GM12878 (cell line): ENCODE measurements at regions not wholly inside any gene's neighbourhood (a gene's known extent, or its start where the extent isn't known, plus 50 kb on each side); places are given as distances from the start of the nearest gene placed in this dataset.

Source experiments
- ATAC-seq: fragments of 200-7000 bp; cut with Tn5 transposase; 3 replicates; pipeline ENCODE4 v1.9.1; 2020; ENCODE audit warnings: mild to moderate bottlenecking, moderate library complexity
- BruUV-seq: library from RNA; stranded (reverse); fragments of 400-500 nt; replicated peaks from 2 replicates; lab custom pipeline; 2021; lab: Mats Ljungman, UMichigan
- CTCF ChIA-PET: fragments of 300-600 bp; sonication (Branson Sonifier 250); formaldehyde crosslinking; extraction: SDS; loops from one replicate; lab custom pipeline; 2021; ENCODE audit warnings: inconsistent platforms; lab: Yijun Ruan, JAX
- POLR2A ChIA-PET: fragments of 350-600 bp; formaldehyde crosslinking; extraction: SDS; loops from one replicate; lab custom pipeline; 2021; ENCODE audit warnings: inconsistent platforms; lab: Charles Lee
- RAD21 ChIA-PET: fragments of 300-600 bp; sonication (Branson Sonifier 250); formaldehyde crosslinking; loops from one replicate; lab custom pipeline; 2023; ENCODE audit warnings: antibody characterized with exemption; ENCODE audit not compliant: unreplicated experiment; lab: Charles Lee
- SMC1A ChIA-PET: fragments of 300-600 bp; sonication (Branson Sonifier 250); formaldehyde crosslinking; loops from one replicate; lab custom pipeline; 2023; ENCODE audit not compliant: unreplicated experiment, uncharacterized antibody; lab: Charles Lee
- DNase-seq: peaks from one replicate; pipeline ENCODE4 v3.0.0-alpha.2; 2011; ENCODE audit warnings: low read depth, low spot score
- FAIRE-seq: peaks from 3 replicates; lab custom pipeline; 2011; peaks lifted over from hg19 to GRCh38; lab: Jason Lieb, UNC
- H2AFZ ChIP-seq: 2 replicates; pipeline ENCODE4 v1.6.0; 2011; ENCODE audit warnings: low read depth, low read length, control low read depth; ENCODE audit not compliant: control insufficient read depth
- H3K27ac ChIP-seq: 2 replicates; pipeline ENCODE4 v1.5.1; 2011; ENCODE audit warnings: control low read depth; ENCODE audit not compliant: control insufficient read depth, insufficient read depth
- H3K27me3 ChIP-seq, 2 experiments: replicated peaks in 1 of 2; 2 replicates each; pipeline versions ENCODE4 v1.6.0 to v1.6.1; 2011; ENCODE audit warnings: low read length in 1 of 2; ENCODE audit not compliant: control insufficient read depth in 2 of 2, insufficient read depth in 2 of 2
- H3K36me3 ChIP-seq, 2 experiments: 2 replicates each; pipeline ENCODE4 v1.5.1; 2011; ENCODE audit warnings: low read length in 1 of 2; ENCODE audit not compliant: control insufficient read depth in 2 of 2, insufficient read depth in 2 of 2
- H3K4me1 ChIP-seq: 2 replicates; pipeline ENCODE4 v1.6.1; 2011; ENCODE audit warnings: mild to moderate bottlenecking, low read length, moderate library complexity, mixed read lengths; ENCODE audit not compliant: control insufficient read depth, insufficient read depth
- H3K4me2 ChIP-seq: 2 replicates; pipeline ENCODE4 v1.6.0; 2011; ENCODE audit warnings: control low read depth; ENCODE audit not compliant: control insufficient read depth, insufficient read depth
- H3K4me3 ChIP-seq: fragments of 200-600 bp; sonication (generic); 2 replicates; pipeline ENCODE4 v1.5.1; 2016
- H3K79me2 ChIP-seq: 2 replicates; pipeline ENCODE4 v1.6.0; 2011; ENCODE audit warnings: low read length; ENCODE audit not compliant: control insufficient read depth, insufficient read depth
- H3K9ac ChIP-seq: 2 replicates; pipeline ENCODE4 v1.8.0; 2011; ENCODE audit warnings: low read length, control low read depth, mixed read lengths; ENCODE audit not compliant: control insufficient read depth, insufficient read depth
- H3K9me3 ChIP-seq: replicated peaks from 3 replicates; pipeline ENCODE4 v1.5.1; 2011; ENCODE audit warnings: mild to moderate bottlenecking, low read length; ENCODE audit not compliant: control insufficient read depth, insufficient read depth
- H4K20me1 ChIP-seq: 2 replicates; pipeline ENCODE4 v1.6.0; 2011; ENCODE audit not compliant: control insufficient read depth, insufficient read depth
- BMI1 ChIP-seq: fragments of 450-650 bp; IDR thresholded peaks from 2 replicates; pipeline ENCODE4 v1.6.1; 2016; ENCODE audit warnings: mild to moderate bottlenecking, moderate library complexity, borderline replicate concordance
- FOXM1 ChIP-seq: IDR thresholded peaks from 2 replicates; pipeline ENCODE4 v1.6.1; 2012; ENCODE audit warnings: low read depth, mild to moderate bottlenecking, inconsistent platforms, low read length, moderate library complexity
- IRF4 ChIP-seq: IDR thresholded peaks from 2 replicates; pipeline ENCODE4 v1.6.1; 2011; ENCODE audit warnings: low read depth, low read length
- PKNOX1 ChIP-seq: fragments of 450-650 bp; IDR thresholded peaks from 2 replicates; pipeline ENCODE4 v1.6.1; 2016; ENCODE audit warnings: mild to moderate bottlenecking
- RB1 ChIP-seq: fragments of 450-650 bp; formaldehyde crosslinking; IDR thresholded peaks from 2 replicates; pipeline ENCODE4 v1.6.1; 2017; ENCODE audit warnings: mild to moderate bottlenecking, borderline replicate concordance
- RBBP5 ChIP-seq: fragments of 200-600 bp; sonication (generic); conservative IDR thresholded peaks from 2 replicates; pipeline ENCODE4 v1.6.1; 2016
- SIN3A ChIP-seq: IDR thresholded peaks from 2 replicates; pipeline ENCODE4 v1.6.1; 2012; ENCODE audit warnings: low read depth, low read length, improper control_type of control experiment
- SREBF2 ChIP-seq: IDR thresholded peaks from 2 replicates; pipeline ENCODE4 v1.6.1; 2012; ENCODE audit warnings: mild to moderate bottlenecking, low read length
- SUPT20H ChIP-seq: IDR thresholded peaks from 2 replicates; pipeline ENCODE4 v1.6.1; 2011; ENCODE audit warnings: low read depth, mild to moderate bottlenecking, low read length, moderate library complexity, borderline replicate concordance; ENCODE audit not compliant: control insufficient read depth
- SUZ12 ChIP-seq: fragments of 200-600 bp; sonication (generic); IDR thresholded peaks from one replicate; pipeline ENCODE4 v1.6.1; 2018; ENCODE audit warnings: antibody characterized with exemption, mild to moderate bottlenecking; ENCODE audit not compliant: unreplicated experiment
- TBL1XR1 ChIP-seq: IDR thresholded peaks from 2 replicates; pipeline ENCODE4 v1.6.1; 2012; ENCODE audit warnings: low read depth, low read length, improper control_type of control experiment
- USF2 ChIP-seq: IDR thresholded peaks from 2 replicates; pipeline ENCODE4 v1.6.1; 2011; ENCODE audit warnings: low read depth, low read length, improper control_type of control experiment, borderline replicate concordance
- ZBED1 ChIP-seq: IDR thresholded peaks from 2 replicates; pipeline ENCODE4 v1.6.1; 2016; ENCODE audit warnings: borderline replicate concordance
- ZBTB33 ChIP-seq: fragments of 450-650 bp; IDR thresholded peaks from 2 replicates; pipeline ENCODE4 v1.6.1; 2017; ENCODE audit warnings: mild to moderate bottlenecking
- ZBTB4 ChIP-seq: fragments of 450-650 bp; formaldehyde crosslinking; IDR thresholded peaks from 2 replicates; pipeline ENCODE4 v1.4.0; 2022; ENCODE audit warnings: mild to moderate bottlenecking, moderate library complexity
- ZNF24 ChIP-seq: fragments of 450-650 bp; IDR thresholded peaks from 2 replicates; pipeline ENCODE4 v1.6.1; 2017; ENCODE audit warnings: antibody characterized with exemption, mild to moderate bottlenecking
- ZSCAN29 ChIP-seq: fragments of 450-650 bp; IDR thresholded peaks from 2 replicates; pipeline ENCODE4 v1.6.1; 2017; ENCODE audit warnings: mild to moderate bottlenecking, moderate library complexity
- WGBS: methylation state at CpG from one replicate; pipeline ENCODE4 v1.1.6; 2016; ENCODE audit warnings: low lambda C conversion rate; ENCODE audit not compliant: insufficient replicate concordance, insufficient coverage; ENCODE audit errors: missing lambda C conversion rate; 5-methylcytosine and 5-hydroxymethylcytosine counted together
- in situ Hi-C: fragments of 300-500 bp; cut with MboI; formaldehyde crosslinking; loops from 9 replicates; pipeline ENCODE4 v1.14.3; 2018; ENCODE audit warnings: mixed read lengths
- intact Hi-C: fragments of 100-400 bp; cut with micrococcal nuclease; formaldehyde crosslinking; loops from one replicate; pipeline ENCODE4 v1.14.2; 2022; ENCODE audit not compliant: unreplicated experiment

GRCh38 chr13:106151056-106151699 lies 384.3 kb downstream of the EFNB2 start:
- no peak overlapping the region for H3K4me2 ChIP-seq
- 19% methylated on average over 3 of the region's 3 CpGs for WGBS
- ChIA-PET RAD21 (no interaction called here), POLR2A (no interaction called here), SMC1A (interaction anchor here (1.6 kb wide), 1 partner anchor 8 kb away, joined by 7 read pairs; no protein-coding TSS in a partner anchor), CTCF (interaction anchor here (0.6 kb wide), 1 partner anchor 266 kb away, joined by 3 read pairs; no protein-coding TSS in a partner anchor)
- no peaks in the 10 kb centered on the region for H3K27me3 ChIP-seq
- no peak overlapping the region for H3K9ac ChIP-seq
- no peaks in the 10 kb centered on the region for H3K9me3 ChIP-seq
- no peaks in the 10 kb centered on the region for H3K79me2 ChIP-seq
- no peak for DNase-seq
- no peak overlapping the region for H3K4me3 ChIP-seq
- intact Hi-C loops (no loop called here), in situ Hi-C loops (no loop called here)
- no peak overlapping the region for H3K27ac ChIP-seq
- no peaks in the 10 kb centered on the region for H3K36me3 ChIP-seq
- no peak for FAIRE-seq
- ATAC-seq = no peak
- no peaks in the 10 kb centered on the region for H4K20me1 ChIP-seq
- H3K4me1 ChIP-seq = no peaks in the 10 kb centered on the region
- BruUV-seq = no TSS peak
- no peak overlapping the region for H2AFZ ChIP-seq
- TF ChIP-seq ZSCAN29 (no peak), USF2 (no peak), ZBTB33 (no peak), ZNF24 (no peak), ZBED1 (no peak), SUPT20H (no peak), SUZ12 (no peak), SREBF2 (no peak), FOXM1 (no peak), RB1 (no peak), TBL1XR1 (no peak), BMI1 (no peak), ZBTB4 (CRISPR knock-in tag) (no peak), PKNOX1 (no peak), IRF4 (no peak), SIN3A (no peak), RBBP5 (no peak)
